ENCODE measurements at regions not wholly inside any gene's neighbourhood (a gene's known extent, or its start where the extent isn't known, plus 50 kb on each side); places are given as distances from the start of the nearest gene placed in this dataset.

GRCh38 chr3:27615555-27615954, 106.6 kb downstream of the EOMES start:
- no peaks in the 10 kb centered on the region for H4K20me1 ChIP-seq (ENCODE audit: control insufficient read depth, insufficient read depth, insufficient read length)
- H2BK15ac ChIP-seq (ENCODE audit: low read depth, low read length) = no peak overlapping the region
- WGBS (ENCODE audit: extremely low coverage, insufficient read length, low lambda C conversion rate) = no CpG with 5 or more reads among the region's 1 CpG
- no peak overlapping the region for H4K8ac ChIP-seq (replicated peaks; ENCODE audit: insufficient read length, low read depth, low read length)
- no peak overlapping the region for H4K91ac ChIP-seq (ENCODE audit: insufficient read length, low read depth, low read length)
- no peak overlapping the region for H2BK12ac ChIP-seq (ENCODE audit: insufficient read length, low read depth, low read length)
- no peak overlapping the region for H3K4ac ChIP-seq (ENCODE audit: low read depth, low read length)
- H3K79me2 ChIP-seq (ENCODE audit: insufficient read depth, low read length) = no peaks in the 10 kb centered on the region
- Mint-ChIP-seq H3K27ac (no peak overlapping the region), H3K9me3 (peaks cover 24 to 26% of the 10 kb centered on the region in 2 experiments), H3K4me3 (no peak overlapping the region), H3K27me3 (ENCODE audit: low read depth) (peaks cover 1% of the 10 kb centered on the region; the same call in 1 of the 2 replicates), H3K36me3 (ENCODE audit: insufficient read depth in 1 of 3, low read depth in 3 of 3) (peaks cover 8 to 25% (median 20%) of the 10 kb centered on the region in 3 experiments; a peak in 6 of 7 replicates), H3K4me1 (peaks cover 2% of the 10 kb centered on the region in 2 experiments; a peak in 1 of 4 replicates)
- H2BK5ac ChIP-seq (ENCODE audit: insufficient read length, low read length) = no peak overlapping the region
- H3K14ac ChIP-seq (ENCODE audit: insufficient read depth, low read length) = no peak overlapping the region
- no peak overlapping the region for H3K56ac ChIP-seq (ENCODE audit: insufficient read length, low read depth, low read length)
- no peaks in the 10 kb centered on the region for H3K27me3 ChIP-seq (ENCODE audit: insufficient read depth, low read length)
- no peak overlapping the region for H3K23ac ChIP-seq (ENCODE audit: insufficient read length, low read depth, low read length)
- no peaks in the 10 kb centered on the region for H3K79me1 ChIP-seq (ENCODE audit: insufficient read depth, low read depth, low read length, poor library complexity, severe bottlenecking)
- H2BK120ac ChIP-seq (ENCODE audit: low read depth, low read length, poor library complexity, severe bottlenecking) = no peak overlapping the region
- no peak overlapping the region for H3K4me2 ChIP-seq (ENCODE audit: insufficient read depth, insufficient read length, low read length)
- no peak overlapping the region for H3T11ph ChIP-seq (ENCODE audit: low read length)
- H2AK5ac ChIP-seq (ENCODE audit: insufficient read length, low read length) = no peak overlapping the region
- no peaks in the 10 kb centered on the region for H3K23me2 ChIP-seq (ENCODE audit: insufficient read length, low read depth, low read length, poor library complexity, severe bottlenecking)
- no peak overlapping the region for H2AFZ ChIP-seq (ENCODE audit: low read length)
- no peak for DNase-seq
- no peak overlapping the region for H3K18ac ChIP-seq (ENCODE audit: insufficient read length, low read depth, low read length)
- H3K4me1 ChIP-seq (ENCODE audit: insufficient read depth, low read length) = no peaks in the 10 kb centered on the region
- H3K27ac ChIP-seq (ENCODE audit: insufficient read length, low read depth, low read length) = no peak overlapping the region
- H3K9ac ChIP-seq (ENCODE audit: extremely low read depth, insufficient read length, low read length) = no peak overlapping the region
- H4K5ac ChIP-seq (ENCODE audit: insufficient read length, low read depth, low read length) = no peak overlapping the region
- peaks cover 11% of the 10 kb centered on the region for H3K9me3 ChIP-seq (ENCODE audit: control insufficient read depth, low read depth, low read length)
- no peak for TF ChIP-seq CTCF (conservative IDR thresholded peaks at IDR 0.05)
- no peak overlapping the region for H2BK20ac ChIP-seq (ENCODE audit: low read depth, low read length, poor library complexity, severe bottlenecking)
